CD4-positive, CD25-positive, alpha-beta regulatory T cell (primary cell): ENCODE measurements at regions not wholly inside any gene's neighbourhood (a gene's known extent, or its start where the extent isn't known, plus 50 kb on each side); places are given as distances from the start of the nearest gene placed in this dataset.

ENCODE experiments used
- ATAC-seq, 2 donors: fragments of 150-1000 bp; cut with Tn5 transposase; one replicate each; pipeline ENCODE4 v1.10.0; 2021; ENCODE audit warnings: low read depth in 2 of 2, moderate number of reproducible peaks in 2 of 2, moderate library complexity in 1 of 2
- DNase-seq, 3 donors: peaks; one replicate each; pipeline versions ENCODE4 v3.0.0 to v3.0.0-alpha.2; 2012 to 2022; ENCODE audit warnings: mixed read lengths in 1 of 3
- H3K27ac ChIP-seq: one replicate; pipeline ENCODE4 v1.7.0; 2013; ENCODE audit warnings: mild to moderate bottlenecking, low read length; ENCODE audit not compliant: insufficient read depth, poor library complexity, severe bottlenecking
- H3K27me3 ChIP-seq: one replicate; pipeline ENCODE4 v1.7.0; 2013; ENCODE audit warnings: low read length; ENCODE audit not compliant: control insufficient read depth, insufficient read depth
- H3K36me3 ChIP-seq: one replicate; pipeline ENCODE4 v1.7.0; 2013; ENCODE audit warnings: mild to moderate bottlenecking, low read length, moderate library complexity; ENCODE audit not compliant: control insufficient read depth, insufficient read depth
- H3K4me1 ChIP-seq: 2 replicates; pipeline ENCODE4 v1.7.0; 2013; ENCODE audit warnings: mild to moderate bottlenecking, low read length; ENCODE audit not compliant: insufficient read depth, control insufficient read depth, poor library complexity, severe bottlenecking
- H3K4me3 ChIP-seq: one replicate; pipeline ENCODE4 v1.7.0; 2013; ENCODE audit warnings: low read depth, mild to moderate bottlenecking, low read length, moderate library complexity
- H3K9me3 ChIP-seq, 2 experiments: 1 replicate in 1 of 2; 2 replicates in 1 of 2; pipeline ENCODE4 v1.7.0; 2013; ENCODE audit warnings: low read length in 2 of 2, mild to moderate bottlenecking in 1 of 2, moderate library complexity in 1 of 2; ENCODE audit not compliant: control insufficient read depth in 2 of 2
- H3K27ac Mint-ChIP-seq, 3 donors: one replicate each; pipeline ENCODE4 v1.8.0; 2020 to 2022; ENCODE audit warnings: mild to moderate bottlenecking in 3 of 3, mixed read lengths in 3 of 3, moderate library complexity in 2 of 3
- H3K27me3 Mint-ChIP-seq: one replicate; pipeline ENCODE4 v1.8.0; 2022; ENCODE audit warnings: mild to moderate bottlenecking, mixed read lengths
- H3K36me3 Mint-ChIP-seq: one replicate; pipeline ENCODE4 v1.8.0; 2020; ENCODE audit warnings: mixed read lengths
- H3K4me1 Mint-ChIP-seq, 4 donors: one replicate each; pipeline ENCODE4 v1.8.0; 2020 to 2022; ENCODE audit warnings: mixed read lengths in 4 of 4, mild to moderate bottlenecking in 1 of 4
- H3K4me3 Mint-ChIP-seq, 4 donors: one replicate each; pipeline ENCODE4 v1.8.0; 2020 to 2022; ENCODE audit warnings: mild to moderate bottlenecking in 4 of 4, mixed read lengths in 4 of 4, moderate library complexity in 3 of 4
- H3K9me3 Mint-ChIP-seq, 7 donors: one replicate each; pipeline ENCODE4 v1.8.0; 2020 to 2022; ENCODE audit warnings: mixed read lengths in 7 of 7, mild to moderate bottlenecking in 3 of 7, moderate library complexity in 2 of 7

DNA sequence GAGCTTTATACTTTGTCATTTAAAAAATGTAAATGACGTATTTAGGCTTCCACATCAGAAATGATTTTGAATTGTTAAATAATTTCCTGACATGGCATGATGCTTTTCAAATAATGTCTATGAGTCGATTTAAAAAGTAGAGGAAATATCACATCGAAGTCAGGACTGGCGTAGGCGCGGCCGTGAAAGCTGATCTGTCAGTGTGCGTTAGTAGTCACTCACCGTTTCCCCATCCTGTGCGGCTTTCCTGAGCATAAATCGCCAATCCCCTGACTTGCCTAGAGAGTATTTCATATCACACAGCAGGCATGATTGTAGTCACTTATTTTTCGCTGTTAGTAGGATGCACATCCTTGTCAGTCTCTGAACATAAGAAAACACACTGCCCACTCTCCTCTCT is 843.1 kb downstream of the SOCS6 start:
- Mint-ChIP-seq H3K27me3 (no peaks in the 10 kb centered on the region), H3K27ac (no peak overlapping the region), H3K4me3 (no peak overlapping the region), H3K36me3 (no peaks in the 10 kb centered on the region), H3K9me3 (peaks cover 0 to 3% (median 0%) of the 10 kb centered on the region in 7 donors), H3K4me1 (no peaks in the 10 kb centered on the region)
- no peak overlapping the region for H3K27ac ChIP-seq
- no peak overlapping the region for H3K4me3 ChIP-seq
- H3K9me3 ChIP-seq = no peaks in the 10 kb centered on the region
- H3K36me3 ChIP-seq = no peaks in the 10 kb centered on the region
- DNase-seq (no peak), ATAC-seq (no peak)
- no peaks in the 10 kb centered on the region for H3K4me1 ChIP-seq
- no peaks in the 10 kb centered on the region for H3K27me3 ChIP-seq

DNA sequence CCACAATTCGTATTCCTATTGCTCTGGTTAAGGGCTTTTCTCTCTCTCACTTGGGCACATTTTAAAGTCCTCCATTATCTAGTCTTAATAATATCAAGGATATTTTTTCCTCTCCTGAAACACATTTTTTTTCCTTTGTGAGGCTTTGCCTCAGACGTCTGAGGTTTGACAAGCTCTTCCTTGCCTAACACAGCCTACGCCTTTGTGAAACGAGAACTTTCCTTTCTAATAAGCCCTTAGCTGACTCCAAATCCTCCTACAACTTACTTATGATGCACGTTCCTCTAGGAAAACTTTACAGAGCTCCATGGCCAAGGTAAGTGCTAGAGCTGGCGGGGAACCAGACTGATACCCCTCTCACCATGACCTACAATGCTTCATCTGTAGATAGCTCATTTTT is 841.5 kb downstream of the SOCS6 start:
- Mint-ChIP-seq H3K4me1 (no peaks in the 10 kb centered on the region), H3K9me3 (peaks cover 0 to 5% (median 2%) of the 10 kb centered on the region in 7 donors), H3K4me3 (no peak overlapping the region), H3K27ac (no peak overlapping the region), H3K27me3 (no peaks in the 10 kb centered on the region), H3K36me3 (no peaks in the 10 kb centered on the region)
- no peak for ATAC-seq
- no peak for DNase-seq
- no peaks in the 10 kb centered on the region for H3K27me3 ChIP-seq
- H3K36me3 ChIP-seq = no peaks in the 10 kb centered on the region
- H3K27ac ChIP-seq = no peak overlapping the region
- H3K9me3 ChIP-seq = no peaks in the 10 kb centered on the region
- H3K4me1 ChIP-seq = no peaks in the 10 kb centered on the region
- H3K4me3 ChIP-seq = no peak overlapping the region

DNA sequence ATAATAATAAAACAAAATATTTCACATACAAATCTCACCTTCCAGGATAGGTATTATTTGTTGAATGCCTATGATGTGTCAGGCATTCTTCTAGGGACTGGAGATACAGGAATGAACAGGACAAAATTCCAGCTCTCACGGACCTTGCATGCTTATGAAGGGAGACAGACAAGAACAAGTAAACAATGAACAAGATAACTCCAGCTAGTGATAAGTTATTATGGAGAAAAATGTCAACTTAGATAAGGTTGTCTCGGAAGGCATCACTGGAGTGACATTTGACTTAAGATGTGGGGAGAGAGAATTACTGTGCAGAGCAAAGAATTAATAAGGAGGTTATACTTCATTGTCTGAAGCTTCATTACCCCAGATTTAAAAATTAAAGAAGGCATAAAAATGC is 836.7 kb downstream of the SOCS6 start:
- ATAC-seq (no peak), DNase-seq (no peak)
- no peaks in the 10 kb centered on the region for H3K36me3 ChIP-seq
- H3K4me3 ChIP-seq = no peak overlapping the region
- H3K4me1 ChIP-seq = no peaks in the 10 kb centered on the region
- no peak overlapping the region for H3K27ac ChIP-seq
- Mint-ChIP-seq H3K36me3 (no peaks in the 10 kb centered on the region), H3K4me1 (no peaks in the 10 kb centered on the region), H3K27me3 (no peaks in the 10 kb centered on the region), H3K4me3 (no peak overlapping the region), H3K27ac (no peak overlapping the region), H3K9me3 (peaks cover 3 to 26% (median 7%) of the 10 kb centered on the region in 7 donors)
- H3K9me3 ChIP-seq = peaks cover 0 to 5% of the 10 kb centered on the region in 2 experiments
- H3K27me3 ChIP-seq = no peaks in the 10 kb centered on the region

DNA sequence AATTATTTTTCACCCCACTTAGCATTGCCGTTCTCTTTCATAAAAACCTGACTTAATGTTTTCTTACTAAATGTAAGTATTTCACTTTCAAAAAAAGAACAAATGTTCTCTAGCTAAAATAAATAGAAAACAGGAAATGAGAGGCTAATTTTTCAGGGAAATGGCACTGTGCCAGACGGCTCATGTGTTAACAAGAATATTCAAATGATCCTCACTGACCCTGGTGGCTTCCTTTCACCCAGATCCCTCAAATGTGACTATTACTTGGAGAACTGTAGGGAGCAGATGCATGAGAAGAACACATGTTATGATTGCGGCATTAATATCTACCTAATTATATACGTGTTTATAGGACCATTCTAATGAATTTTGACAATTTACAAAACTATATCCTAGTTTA is 827.7 kb downstream of the SOCS6 start:
- H3K4me3 ChIP-seq = no peak overlapping the region

DNA sequence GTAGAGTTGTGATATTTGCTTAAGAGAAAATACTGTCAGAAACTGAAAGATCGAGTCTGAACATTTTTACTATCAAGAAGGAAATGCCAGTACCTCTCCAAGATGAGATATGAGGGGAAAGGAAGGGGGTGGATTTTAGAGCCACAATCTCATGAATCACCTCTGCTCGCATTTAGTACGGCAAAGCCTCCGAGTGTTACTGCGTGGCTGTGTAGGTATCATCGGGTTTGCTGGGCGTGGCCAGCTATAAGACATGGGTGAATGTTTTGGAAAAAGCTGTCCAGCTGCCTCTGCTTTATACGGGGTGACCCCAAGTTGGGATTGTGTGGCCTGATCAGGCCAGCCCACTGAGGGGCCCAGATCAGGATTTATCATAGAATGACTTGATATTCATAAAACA is 826.4 kb downstream of the SOCS6 start:
- no peak for DNase-seq
- no peak overlapping the region for H3K4me3 ChIP-seq
- ATAC-seq = no peak
- H3K9me3 Mint-ChIP-seq = peaks cover 0 to 7% (median 5%) of the 10 kb centered on the region in 7 donors
- H3K9me3 ChIP-seq = no peaks in the 10 kb centered on the region
- H3K27ac Mint-ChIP-seq = no peak overlapping the region
- no peak overlapping the region for H3K27ac ChIP-seq
- H3K27me3 Mint-ChIP-seq = no peaks in the 10 kb centered on the region
- H3K36me3 ChIP-seq = no peaks in the 10 kb centered on the region
- no peak overlapping the region for H3K4me3 Mint-ChIP-seq
- H3K4me1 ChIP-seq = no peaks in the 10 kb centered on the region
- no peaks in the 10 kb centered on the region for H3K27me3 ChIP-seq
- H3K4me1 Mint-ChIP-seq = no peaks in the 10 kb centered on the region
- no peaks in the 10 kb centered on the region for H3K36me3 Mint-ChIP-seq

More for the DNA sequence above, 827.7 kb downstream of the SOCS6 start:
- Mint-ChIP-seq H3K36me3 (no peaks in the 10 kb centered on the region), H3K27ac (no peak overlapping the region), H3K4me1 (no peaks in the 10 kb centered on the region), H3K27me3 (no peaks in the 10 kb centered on the region), H3K4me3 (no peak overlapping the region), H3K9me3 (peaks cover 0 to 14% (median 5%) of the 10 kb centered on the region in 7 donors)
- ATAC-seq = no peak
- DNase-seq = no peak
- Histone ChIP-seq H3K36me3 (no peaks in the 10 kb centered on the region), H3K27ac (no peak overlapping the region), H3K4me1 (no peaks in the 10 kb centered on the region), H3K27me3 (no peaks in the 10 kb centered on the region), H3K9me3 (no peaks in the 10 kb centered on the region)

DNA sequence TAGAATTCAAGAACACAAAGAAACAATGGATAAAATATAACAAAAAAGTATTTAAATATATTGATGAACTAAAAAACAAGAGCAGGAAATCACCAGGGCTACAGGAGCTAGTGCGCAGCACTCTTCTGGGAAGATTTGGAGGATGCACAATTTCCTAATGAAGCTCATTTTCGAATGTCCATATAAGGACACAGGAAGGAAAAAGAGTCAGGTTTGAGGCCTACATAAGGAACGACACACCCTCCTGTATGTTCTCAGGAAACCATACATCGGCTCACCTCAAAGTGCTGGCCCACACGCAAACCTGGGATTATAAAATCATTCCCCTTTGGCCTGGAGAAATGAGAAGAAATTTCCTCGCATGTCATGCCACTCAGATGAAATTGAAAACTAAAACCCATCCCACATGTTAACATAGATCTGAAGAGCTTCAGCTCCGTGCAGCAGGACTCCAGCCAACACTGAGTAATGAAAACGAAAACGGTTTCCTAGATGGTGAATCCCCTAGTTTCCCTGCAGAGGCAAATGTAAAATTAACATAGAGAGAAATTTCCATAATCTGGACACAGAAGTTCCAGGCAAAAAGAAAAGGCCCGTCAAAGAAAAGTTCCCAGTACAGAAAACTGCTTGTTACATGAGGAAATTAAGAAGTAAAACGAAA is 825.8 kb downstream of the SOCS6 start:
- Mint-ChIP-seq H3K27me3 (no peaks in the 10 kb centered on the region), H3K9me3 (peaks cover 0 to 5% (median 4%) of the 10 kb centered on the region in 7 donors), H3K4me3 (no peak overlapping the region), H3K36me3 (no peaks in the 10 kb centered on the region), H3K27ac (no peak overlapping the region), H3K4me1 (no peaks in the 10 kb centered on the region)
- H3K4me3 ChIP-seq = no peak overlapping the region
- no peak for ATAC-seq
- no peaks in the 10 kb centered on the region for H3K4me1 ChIP-seq
- no peak overlapping the region for H3K27ac ChIP-seq
- H3K27me3 ChIP-seq = no peaks in the 10 kb centered on the region
- no peak for DNase-seq
- H3K36me3 ChIP-seq = no peaks in the 10 kb centered on the region
- no peaks in the 10 kb centered on the region for H3K9me3 ChIP-seq

DNA sequence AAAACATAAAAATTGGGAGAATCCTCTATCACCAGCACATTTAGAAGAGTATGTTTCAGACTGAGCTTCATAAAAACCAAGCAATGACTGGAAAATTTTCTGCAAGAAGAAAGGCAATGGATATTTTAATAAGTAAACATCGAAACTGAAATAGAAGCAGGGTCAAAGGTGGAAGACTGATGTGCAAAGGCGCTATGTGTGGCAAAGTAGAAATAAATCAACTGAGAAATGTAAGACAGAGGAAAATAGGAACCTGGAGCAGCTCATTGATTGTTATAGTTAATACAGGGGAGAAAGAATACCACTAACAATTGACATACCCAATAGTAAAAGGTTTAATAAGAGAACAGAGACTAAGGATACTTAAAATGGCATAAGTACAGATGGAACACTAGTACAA is 818.4 kb downstream of the SOCS6 start:
- H3K27ac Mint-ChIP-seq = no peak overlapping the region
- peaks cover 0 to 4% (median 0%) of the 10 kb centered on the region in 7 donors for H3K9me3 Mint-ChIP-seq

DNA sequence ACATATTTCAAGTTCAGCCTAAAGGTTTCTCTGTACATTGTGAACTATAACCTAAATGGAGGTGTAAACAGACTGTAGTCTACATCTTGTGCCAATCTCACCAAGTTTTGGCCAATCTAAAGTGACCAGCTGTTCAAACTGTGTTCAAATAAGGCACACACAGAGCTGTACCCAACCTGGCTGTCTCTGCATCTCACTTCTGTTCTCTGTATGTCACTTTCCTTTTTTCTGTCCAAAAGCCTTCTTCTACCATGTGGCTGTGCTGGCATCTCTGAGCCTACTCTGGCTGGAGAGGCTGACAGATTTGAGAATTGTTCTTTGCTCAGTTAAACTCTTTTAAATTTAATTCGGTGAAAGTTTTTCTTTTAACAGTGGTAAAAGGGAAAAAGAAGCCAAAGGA is 817.9 kb downstream of the SOCS6 start:
- Histone ChIP-seq H3K27ac (no peak overlapping the region), H3K4me3 (no peak overlapping the region), H3K4me1 (no peaks in the 10 kb centered on the region), H3K36me3 (no peaks in the 10 kb centered on the region), H3K9me3 (no peaks in the 10 kb centered on the region), H3K27me3 (no peaks in the 10 kb centered on the region)
- no peak for DNase-seq
- ATAC-seq = no peak
- Mint-ChIP-seq H3K4me3 (no peak overlapping the region), H3K36me3 (no peaks in the 10 kb centered on the region), H3K27me3 (no peaks in the 10 kb centered on the region), H3K9me3 (peaks cover 0 to 3% (median 0%) of the 10 kb centered on the region in 7 donors), H3K27ac (no peak overlapping the region), H3K4me1 (no peaks in the 10 kb centered on the region)

More for the DNA sequence above, 818.4 kb downstream of the SOCS6 start:
- Histone ChIP-seq H3K4me1 (no peaks in the 10 kb centered on the region), H3K4me3 (no peak overlapping the region), H3K27me3 (no peaks in the 10 kb centered on the region), H3K9me3 (no peaks in the 10 kb centered on the region), H3K36me3 (no peaks in the 10 kb centered on the region), H3K27ac (no peak overlapping the region)
- H3K4me1 Mint-ChIP-seq = no peaks in the 10 kb centered on the region
- H3K36me3 Mint-ChIP-seq = no peaks in the 10 kb centered on the region
- ATAC-seq = no peak
- H3K4me3 Mint-ChIP-seq = no peak overlapping the region
- H3K27me3 Mint-ChIP-seq = no peaks in the 10 kb centered on the region
- no peak for DNase-seq
